ENCODE measurements at regions not wholly inside any gene's neighbourhood (a gene's known extent, or its start where the extent isn't known, plus 50 kb on each side); places are given as distances from the start of the nearest gene placed in this dataset.
A peak's percentile ranks its signal among the peaks of the same experiment; 100 is the strongest.

- no peak for ATAC-seq
- H3K4me3 ChIP-seq = no peak overlapping the region
- intact Hi-C loops (cut with DNase I) = no loop called here
- 67 to 69% methylated on average over 8 of the region's 8 CpGs for WGBS, 2 donors
- H3K4me1 ChIP-seq = peaks cover 0 to 9% (median 0%) of the 10 kb centered on the region in 3 donors
- no peaks in the 10 kb centered on the region for H3K9me3 ChIP-seq
- FAIRE-seq = no peak
- H3K36me3 ChIP-seq = no peaks in the 10 kb centered on the region
- no peak for DNase-seq
- no peak overlapping the region for H3K27ac ChIP-seq
- peaks cover 0 to 9% (median 0%) of the 10 kb centered on the region in 4 donors for H3K27me3 ChIP-seq
- TF ChIP-seq, protein P1, sequence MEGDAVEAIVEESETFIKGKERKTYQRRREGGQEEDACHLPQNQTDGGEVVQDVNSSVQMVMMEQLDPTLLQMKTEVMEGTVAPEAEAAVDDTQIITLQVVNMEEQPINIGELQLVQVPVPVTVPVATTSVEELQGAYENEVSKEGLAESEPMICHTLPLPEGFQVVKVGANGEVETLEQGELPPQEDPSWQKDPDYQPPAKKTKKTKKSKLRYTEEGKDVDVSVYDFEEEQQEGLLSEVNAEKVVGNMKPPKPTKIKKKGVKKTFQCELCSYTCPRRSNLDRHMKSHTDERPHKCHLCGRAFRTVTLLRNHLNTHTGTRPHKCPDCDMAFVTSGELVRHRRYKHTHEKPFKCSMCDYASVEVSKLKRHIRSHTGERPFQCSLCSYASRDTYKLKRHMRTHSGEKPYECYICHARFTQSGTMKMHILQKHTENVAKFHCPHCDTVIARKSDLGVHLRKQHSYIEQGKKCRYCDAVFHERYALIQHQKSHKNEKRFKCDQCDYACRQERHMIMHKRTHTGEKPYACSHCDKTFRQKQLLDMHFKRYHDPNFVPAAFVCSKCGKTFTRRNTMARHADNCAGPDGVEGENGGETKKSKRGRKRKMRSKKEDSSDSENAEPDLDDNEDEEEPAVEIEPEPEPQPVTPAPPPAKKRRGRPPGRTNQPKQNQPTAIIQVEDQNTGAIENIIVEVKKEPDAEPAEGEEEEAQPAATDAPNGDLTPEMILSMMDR (IDR thresholded peaks at IDR 0.05) = no peak
Observed at GRCh38 chr4:183801457-183802165, 103.5 kb upstream of the STOX2 start.

DNA sequence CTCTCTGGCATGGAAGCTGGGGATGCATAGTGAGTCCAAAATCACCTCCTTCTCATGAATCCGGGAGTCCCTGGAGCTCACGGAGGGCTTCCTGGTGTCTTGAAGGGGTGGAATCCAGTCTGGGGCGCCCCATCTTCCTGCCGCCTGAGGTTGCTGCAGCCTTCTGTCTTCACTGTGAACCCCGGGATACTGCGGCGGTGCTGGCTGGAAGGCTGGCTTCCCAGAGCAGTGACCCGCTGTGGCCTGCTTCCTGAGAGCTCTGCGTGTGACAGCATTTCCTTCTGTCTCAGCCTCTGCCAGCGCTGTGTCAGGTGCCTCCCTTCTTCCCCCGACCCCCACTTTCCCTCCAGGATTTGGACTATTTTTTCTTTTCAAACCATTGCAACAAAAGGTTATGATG, 98.8 kb upstream of the STOX2 start:
- no peaks in the 10 kb centered on the region for H3K36me3 ChIP-seq
- no peak for DNase-seq
- TF ChIP-seq, protein P1 (IDR thresholded peaks at IDR 0.05) = no peak
- no peaks in the 10 kb centered on the region for H3K27me3 ChIP-seq
- H3K4me3 ChIP-seq = no peak overlapping the region
- no peaks in the 10 kb centered on the region for H3K9me3 ChIP-seq
- no peak for FAIRE-seq
- ATAC-seq = no peak
- no peaks in the 10 kb centered on the region for H3K4me1 ChIP-seq
- 86% methylated on average over 11 of the region's 11 CpGs for WGBS, 2 donors
- no peak overlapping the region for H3K27ac ChIP-seq
- intact Hi-C loops (cut with DNase I) = no loop called here

DNA sequence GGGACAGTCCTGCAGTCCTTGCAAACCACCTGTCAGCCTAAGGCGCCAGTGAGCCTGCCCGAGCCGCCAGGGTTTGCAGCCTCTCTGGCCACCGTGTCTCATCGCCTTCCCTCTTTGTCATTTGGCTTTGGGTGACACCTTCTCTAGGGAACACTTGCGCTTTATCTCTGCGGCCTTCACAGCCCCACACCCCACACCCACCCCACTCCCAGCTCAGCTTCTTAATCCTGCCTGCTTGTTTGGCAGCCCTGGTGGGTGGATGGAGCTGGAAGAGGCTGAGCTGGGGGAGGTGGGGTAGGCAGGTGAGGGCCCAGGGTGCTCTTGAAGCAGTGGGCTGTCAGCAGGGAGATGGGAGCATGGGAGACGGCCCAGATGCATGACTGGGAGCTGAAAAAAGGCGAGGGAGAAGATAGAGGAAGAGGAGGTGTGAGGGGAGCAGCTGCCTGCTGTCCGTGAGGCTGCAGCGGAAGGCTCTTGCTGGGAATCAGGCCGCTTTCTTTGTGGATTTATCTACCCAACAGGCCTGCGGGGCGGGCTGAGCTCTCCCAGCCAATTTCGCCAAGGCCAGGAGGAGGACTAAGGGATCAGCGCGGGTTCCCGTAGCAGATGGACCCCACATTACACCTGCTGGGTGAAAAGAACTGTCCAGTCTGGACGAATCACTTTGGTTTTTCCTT, 97.5 kb upstream of the STOX2 start:
- DNase-seq (no peak), ATAC-seq (peak in 3 of 4 donors; percentile 16 to 52 (median 34)), FAIRE-seq (no peak)
- TF ChIP-seq, protein P1 (IDR thresholded peaks at IDR 0.05) = no peak
- WGBS, 2 donors = 58 to 63% methylated on average over 19 of the region's 19 CpGs
- Histone ChIP-seq H3K4me1 (no peaks in the 10 kb centered on the region), H3K4me3 (no peak overlapping the region), H3K9me3 (no peaks in the 10 kb centered on the region), H3K36me3 (no peaks in the 10 kb centered on the region), H3K27me3 (no peaks in the 10 kb centered on the region), H3K27ac (peak overlapping the region; percentile 36 to 78 (median 66))
- intact Hi-C loops (cut with DNase I) = no loop called here

DNA sequence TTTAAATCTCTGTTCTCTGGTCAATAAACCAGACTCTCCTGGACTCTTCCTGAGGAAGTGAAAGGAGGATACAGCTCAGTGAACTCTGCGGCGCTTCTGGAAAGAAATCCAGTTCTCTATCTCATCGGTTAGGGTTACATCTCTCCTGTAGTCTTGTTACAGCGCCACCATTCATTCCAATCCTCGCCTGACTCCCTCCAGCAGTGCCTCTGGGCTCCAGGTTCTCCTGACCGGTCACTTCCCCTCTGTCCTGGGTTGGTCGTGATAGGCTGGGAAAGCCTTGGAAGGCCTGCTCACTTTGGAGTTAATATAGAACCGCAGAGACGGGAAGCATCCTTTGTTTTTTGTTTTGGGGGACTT, 97.0 kb upstream of the STOX2 start:
- H3K9me3 ChIP-seq = no peaks in the 10 kb centered on the region
- H3K4me1 ChIP-seq = no peaks in the 10 kb centered on the region
- peak overlapping the region; percentile 36 to 78 (median 66) for H3K27ac ChIP-seq
- no peaks in the 10 kb centered on the region for H3K36me3 ChIP-seq
- DNase-seq (peak in 3 of 6 donors; percentile 34 to 44 (median 43)), ATAC-seq (peak; percentile 82 to 94 (median 88)), FAIRE-seq (no peak)
- H3K4me3 ChIP-seq = no peak overlapping the region
- 52 to 62% methylated on average over 9 of the region's 9 CpGs for WGBS, 2 donors
- no peaks in the 10 kb centered on the region for H3K27me3 ChIP-seq
- intact Hi-C loops (cut with DNase I) = no loop called here
- TF ChIP-seq, protein P1 (IDR thresholded peaks at IDR 0.05) = no peak

- intact Hi-C loops (cut with DNase I) = no loop called here
- Histone ChIP-seq H3K4me3 (no peak overlapping the region), H3K9me3 (no peaks in the 10 kb centered on the region), H3K27me3 (no peaks in the 10 kb centered on the region), H3K36me3 (no peaks in the 10 kb centered on the region), H3K4me1 (no peaks in the 10 kb centered on the region), H3K27ac (no peak overlapping the region)
- FAIRE-seq = no peak
- ATAC-seq = peak in 1 of 4 donors; percentile 61
- 51 to 77% methylated on average over 1 of the region's 1 CpG for WGBS, 2 donors
- DNase-seq = no peak
- TF ChIP-seq, protein P1 (IDR thresholded peaks at IDR 0.05) = no peak
Observed at GRCh38 chr4:183812567-183812966, 92.5 kb upstream of the STOX2 start.
